ENCODE measurements at regions not wholly inside any gene's neighbourhood (a gene's known extent, or its start where the extent isn't known, plus 50 kb on each side); places are given as distances from the start of the nearest gene placed in this dataset.
A peak's percentile ranks its signal among the peaks of the same experiment; 100 is the strongest.

DNA sequence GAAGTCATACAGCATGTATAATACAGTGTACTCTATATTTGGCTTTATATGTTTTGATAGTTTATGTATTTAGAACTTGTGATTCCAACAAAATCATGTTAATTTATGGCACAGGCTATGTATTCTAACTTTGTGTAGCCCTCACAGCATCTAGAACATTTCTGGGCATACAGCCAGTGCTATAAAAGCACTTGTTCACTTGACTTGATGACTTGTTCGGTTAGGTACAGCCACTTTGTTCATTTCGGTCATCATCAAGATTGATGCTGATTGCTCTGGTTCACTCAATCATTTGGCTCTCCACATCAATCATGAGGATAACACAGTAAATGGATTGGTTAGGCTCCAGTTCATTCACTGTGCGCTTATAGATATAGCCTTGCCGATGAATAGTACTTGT is 97.6 kb upstream of the IRS4 start:
- H3K4me3 ChIP-seq (replicated peaks; ENCODE audit: low read depth, low read length), result no peak overlapping the region
- H3K36me3 ChIP-seq (ENCODE audit: control insufficient read depth, insufficient read depth, low read length), result no peaks in the 10 kb centered on the region
- DNase-seq (ENCODE audit: extremely low read depth, insufficient read length), result no peak
- TF ChIP-seq, protein P1, sequence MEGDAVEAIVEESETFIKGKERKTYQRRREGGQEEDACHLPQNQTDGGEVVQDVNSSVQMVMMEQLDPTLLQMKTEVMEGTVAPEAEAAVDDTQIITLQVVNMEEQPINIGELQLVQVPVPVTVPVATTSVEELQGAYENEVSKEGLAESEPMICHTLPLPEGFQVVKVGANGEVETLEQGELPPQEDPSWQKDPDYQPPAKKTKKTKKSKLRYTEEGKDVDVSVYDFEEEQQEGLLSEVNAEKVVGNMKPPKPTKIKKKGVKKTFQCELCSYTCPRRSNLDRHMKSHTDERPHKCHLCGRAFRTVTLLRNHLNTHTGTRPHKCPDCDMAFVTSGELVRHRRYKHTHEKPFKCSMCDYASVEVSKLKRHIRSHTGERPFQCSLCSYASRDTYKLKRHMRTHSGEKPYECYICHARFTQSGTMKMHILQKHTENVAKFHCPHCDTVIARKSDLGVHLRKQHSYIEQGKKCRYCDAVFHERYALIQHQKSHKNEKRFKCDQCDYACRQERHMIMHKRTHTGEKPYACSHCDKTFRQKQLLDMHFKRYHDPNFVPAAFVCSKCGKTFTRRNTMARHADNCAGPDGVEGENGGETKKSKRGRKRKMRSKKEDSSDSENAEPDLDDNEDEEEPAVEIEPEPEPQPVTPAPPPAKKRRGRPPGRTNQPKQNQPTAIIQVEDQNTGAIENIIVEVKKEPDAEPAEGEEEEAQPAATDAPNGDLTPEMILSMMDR (IDR thresholded peaks at IDR 0.05; ENCODE audit: insufficient read depth, low read length, poor library complexity, severe bottlenecking), result no peak
- no peaks in the 10 kb centered on the region for H3K27me3 ChIP-seq (replicated peaks; ENCODE audit: control insufficient read depth, insufficient read depth, low read length)

DNA sequence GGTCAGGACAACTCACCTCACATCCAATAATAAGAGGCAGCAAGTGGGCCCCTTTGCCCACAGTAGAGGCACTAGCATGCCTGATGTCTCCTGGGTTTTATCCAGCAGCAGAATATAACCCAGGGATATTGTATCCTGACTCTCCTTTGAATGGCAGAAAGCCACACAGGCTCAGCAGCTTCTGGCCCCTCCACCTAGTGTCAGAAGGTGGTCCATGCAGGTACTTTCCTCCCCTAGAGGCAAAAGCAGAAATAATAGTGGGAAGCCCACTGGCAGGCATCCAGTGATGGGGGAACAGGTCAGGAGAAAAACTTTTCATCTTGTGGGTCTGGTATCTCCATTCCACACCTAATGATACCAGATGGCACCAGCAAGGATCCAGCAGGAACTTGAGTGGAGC is 75.5 kb upstream of the IRS4 start:
- H3K4me3 ChIP-seq (replicated peaks; ENCODE audit: low read depth, low read length), result no peak overlapping the region
- TF ChIP-seq, protein P1 (IDR thresholded peaks at IDR 0.05; ENCODE audit: insufficient read depth, low read length, poor library complexity, severe bottlenecking), result peak; percentile 6
- H3K36me3 ChIP-seq (ENCODE audit: control insufficient read depth, insufficient read depth, low read length), result no peaks in the 10 kb centered on the region
- no peak for DNase-seq (ENCODE audit: extremely low read depth, insufficient read length)
- H3K27me3 ChIP-seq (replicated peaks; ENCODE audit: control insufficient read depth, insufficient read depth, low read length), result no peaks in the 10 kb centered on the region

DNA sequence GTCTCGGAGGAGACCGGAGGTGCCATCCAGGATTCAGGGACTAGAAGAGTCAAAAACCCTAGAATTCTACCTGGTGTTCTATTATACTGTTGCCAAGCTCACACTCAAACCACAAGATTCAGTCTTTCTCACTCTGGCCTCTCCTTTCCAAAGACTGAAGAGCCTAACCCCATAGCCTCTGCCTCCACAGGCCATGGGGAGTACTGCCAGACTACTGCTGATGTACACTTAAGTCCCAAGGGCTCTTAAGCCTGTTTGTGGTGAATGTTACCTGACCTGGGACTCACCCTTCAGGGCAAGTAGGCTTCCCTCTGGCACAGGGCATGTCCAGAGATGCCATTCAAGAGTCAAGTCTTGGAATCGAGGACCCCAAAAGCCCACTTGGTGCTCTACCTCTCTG is 58.9 kb upstream of the IRS4 start:
- DNase-seq (ENCODE audit: extremely low read depth, insufficient read length), result no peak
- no peaks in the 10 kb centered on the region for H3K36me3 ChIP-seq (ENCODE audit: control insufficient read depth, insufficient read depth, low read length)
- TF ChIP-seq, protein P1 (IDR thresholded peaks at IDR 0.05; ENCODE audit: insufficient read depth, low read length, poor library complexity, severe bottlenecking), result no peak
- no peaks in the 10 kb centered on the region for H3K27me3 ChIP-seq (replicated peaks; ENCODE audit: control insufficient read depth, insufficient read depth, low read length)
- no peak overlapping the region for H3K4me3 ChIP-seq (replicated peaks; ENCODE audit: low read depth, low read length)

All from GM06990 (cell line).